Heart right ventricle (tissue), 16 donors: ENCODE measurements at regions not wholly inside any gene's neighbourhood (a gene's known extent, or its start where the extent isn't known, plus 50 kb on each side); places are given as distances from the start of the nearest gene placed in this dataset.

Experiments used
- ATAC-seq, 8 donors: fragments of 200-7000 bp; cut with Tn5 transposase; one replicate each; pipeline ENCODE4 v1.9.1; 2020; ENCODE audit warnings: mild to moderate bottlenecking in 8 of 8, moderate library complexity in 8 of 8, moderate number of reproducible peaks in 1 of 8
- DNase-seq, 2 donors: peaks; one replicate each; pipeline ENCODE4 v3.0.0-alpha.2; 2020
- H3K27ac ChIP-seq, 10 donors: fragments of 200-600 bp; sonication (generic) in 2 of 10; one replicate each; pipeline versions ENCODE4 v1.5.0 to v1.8.0; 2020 to 2022; ENCODE audit warnings: mild to moderate bottlenecking in 3 of 10
- H3K27me3 ChIP-seq, 7 donors: fragments of 200-600 bp; one replicate each; pipeline ENCODE4 v1.8.0; 2021 to 2022; ENCODE audit warnings: mild to moderate bottlenecking in 2 of 7
- H3K36me3 ChIP-seq, 9 donors: fragments of 200-600 bp; sonication (generic) in 1 of 9; one replicate each; pipeline versions ENCODE4 v1.5.0 to v1.8.0; 2020 to 2022; ENCODE audit warnings: mild to moderate bottlenecking in 2 of 9
- H3K4me1 ChIP-seq, 9 donors: fragments of 200-600 bp; sonication (generic) in 1 of 9; one replicate each; pipeline versions ENCODE4 v1.5.0 to v1.8.0; 2020 to 2022; ENCODE audit warnings: mild to moderate bottlenecking in 4 of 9
- H3K4me3 ChIP-seq, 10 donors: fragments of 200-600 bp; sonication (generic) in 2 of 10; one replicate each; pipeline versions ENCODE4 v1.5.0 to v1.8.0; 2020 to 2022; ENCODE audit warnings: mild to moderate bottlenecking in 7 of 10, moderate library complexity in 2 of 10
- H3K9me3 ChIP-seq, 11 donors: fragments of 200-600 bp in 10 of 11; sonication (generic) in 2 of 11; one replicate each; pipeline versions ENCODE4 v1.5.0 to v1.8.0; 2013 to 2022; ENCODE audit warnings: mild to moderate bottlenecking in 2 of 11, control low read depth in 1 of 11, moderate library complexity in 1 of 11
- WGBS, 2 donors: extraction: QIAGEN DNeasy Blood & Tissue Kit; methylation state at CpG; one replicate each; pipeline ENCODE4 v1.1.7; 2013; ENCODE audit warnings: inconsistent platforms in 1 of 2; 5-methylcytosine and 5-hydroxymethylcytosine counted together
- intact Hi-C, 10 donors: fragments of 100-400 bp; cut with DNase I; formaldehyde crosslinking; loops; one replicate each; pipeline versions ENCODE4 v1.11.1 to v1.14.2; 2022
- TF ChIP-seq, protein P1 (sequence below), 9 donors: fragments of 200-600 bp; sonication (generic) in 2 of 9; IDR thresholded peaks; one replicate each; pipeline versions ENCODE4 v1.5.0 to v1.8.0; 2021 to 2022; ENCODE audit warnings: antibody characterized with exemption in 9 of 9, mild to moderate bottlenecking in 5 of 9, moderate library complexity in 1 of 9
- donor health status: Arrhythmogenic right ventricular cardiomyopathy.
- donor health status: ischemic (EF 13 %, LVEDD 7.1; RV severe dilation, severe dysfunction).
- donor health status: healthy with polysubstance abuse.
- donor health status: DM: no; HTN: yes; CAD: no.
- donor health status: DM: no; HTN: no; CAD: no.
- donor health status: ischemic (EF 25% LVEDD 6.9; RV normal size, moderate dysfunction).
- donor health status: ischemic (EF 25% LVEDD 5.7; RV mildly dilated, moderate dysfunction).
- donor health status: healthy.
- donor health status: DM: yes; HTN: yes; CAD: no.
- donor health status: Ischemic cardiomyopathy.
- donor health status: ischemic (EF 35%, LVEDD 5.7; RV mildly dilated, moderate dysfunction).
- donor health status: nonischemic (EF 11% LVEDD 7.7; RV severe dilation, severe dysfunction).
- donor health status: DM: yes; HTN: yes; CAD: no.
- donor health status: PGD.
- donor health status: ischemic (EF 29% LVEDD 5.4; RV normal size, mild dysfunction).
- donor health status: nonischemic (EF 23%, LVEDD 6.1; RV moderate dilation, normal function).

DNA sequence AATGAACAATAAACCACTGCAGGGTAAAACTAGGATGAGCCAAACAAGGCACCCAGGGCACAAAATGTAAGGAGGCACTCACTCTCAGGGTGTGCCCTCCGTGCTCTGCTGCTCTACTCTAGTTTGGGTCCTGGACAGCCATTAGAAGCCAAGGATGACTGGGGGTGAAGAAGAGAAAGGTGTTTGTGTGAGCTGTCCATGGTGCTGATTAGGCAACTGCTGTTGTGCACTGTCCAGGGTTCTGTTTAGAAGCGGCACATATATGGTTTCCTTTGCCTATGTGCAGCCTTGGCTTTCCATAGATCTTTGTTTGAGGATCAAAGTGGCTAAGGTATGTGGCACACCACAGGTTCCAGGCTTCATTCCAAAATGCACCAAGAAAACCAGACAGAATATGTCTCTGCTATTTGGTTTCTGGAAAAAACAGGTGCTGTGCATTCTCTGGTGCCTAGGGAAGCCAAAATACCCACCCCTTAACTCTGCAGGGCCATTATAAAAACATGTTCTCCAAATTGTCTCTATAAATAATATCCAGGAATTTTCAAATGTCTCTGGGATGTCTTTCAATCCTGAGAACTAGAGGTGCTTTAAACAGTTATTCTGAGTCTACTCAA is 123.5 kb downstream of the CBLN1 start:
- peak in 3 of 8 donors; percentile 48 to 65 (median 55) for ATAC-seq
- H3K4me3 ChIP-seq: no peak overlapping the region
- TF ChIP-seq, protein P1, sequence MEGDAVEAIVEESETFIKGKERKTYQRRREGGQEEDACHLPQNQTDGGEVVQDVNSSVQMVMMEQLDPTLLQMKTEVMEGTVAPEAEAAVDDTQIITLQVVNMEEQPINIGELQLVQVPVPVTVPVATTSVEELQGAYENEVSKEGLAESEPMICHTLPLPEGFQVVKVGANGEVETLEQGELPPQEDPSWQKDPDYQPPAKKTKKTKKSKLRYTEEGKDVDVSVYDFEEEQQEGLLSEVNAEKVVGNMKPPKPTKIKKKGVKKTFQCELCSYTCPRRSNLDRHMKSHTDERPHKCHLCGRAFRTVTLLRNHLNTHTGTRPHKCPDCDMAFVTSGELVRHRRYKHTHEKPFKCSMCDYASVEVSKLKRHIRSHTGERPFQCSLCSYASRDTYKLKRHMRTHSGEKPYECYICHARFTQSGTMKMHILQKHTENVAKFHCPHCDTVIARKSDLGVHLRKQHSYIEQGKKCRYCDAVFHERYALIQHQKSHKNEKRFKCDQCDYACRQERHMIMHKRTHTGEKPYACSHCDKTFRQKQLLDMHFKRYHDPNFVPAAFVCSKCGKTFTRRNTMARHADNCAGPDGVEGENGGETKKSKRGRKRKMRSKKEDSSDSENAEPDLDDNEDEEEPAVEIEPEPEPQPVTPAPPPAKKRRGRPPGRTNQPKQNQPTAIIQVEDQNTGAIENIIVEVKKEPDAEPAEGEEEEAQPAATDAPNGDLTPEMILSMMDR (IDR thresholded peaks at IDR 0.05): no peak
- H3K27me3 ChIP-seq: peaks cover 0 to 7% (median 0%) of the 10 kb centered on the region in 7 donors
- 18 to 20% methylated on average over 2 of the region's 2 CpGs for WGBS, 2 donors
- DNase-seq: peak in 1 of 2 donors; percentile 28
- intact Hi-C loops: no loop called here
- no peaks in the 10 kb centered on the region for H3K36me3 ChIP-seq
- peaks cover 0 to 22% (median 5%) of the 10 kb centered on the region in 11 donors for H3K9me3 ChIP-seq
- H3K27ac ChIP-seq: no peak overlapping the region
- no peaks in the 10 kb centered on the region for H3K4me1 ChIP-seq

GRCh38 chr16:49150341-49150740 is 131.3 kb downstream of the CBLN1 start:
- Histone ChIP-seq H3K27ac (no peak overlapping the region), H3K9me3 (peaks cover 0 to 26% (median 5%) of the 10 kb centered on the region in 11 donors), H3K36me3 (no peaks in the 10 kb centered on the region), H3K27me3 (peaks cover 0 to 6% (median 0%) of the 10 kb centered on the region in 7 donors), H3K4me3 (no peak overlapping the region), H3K4me1 (no peaks in the 10 kb centered on the region)
- 43 to 61% methylated on average over 2 of the region's 2 CpGs for WGBS, 2 donors
- TF ChIP-seq, protein P1 (IDR thresholded peaks at IDR 0.05): no peak
- no peak for ATAC-seq
- DNase-seq: no peak
- intact Hi-C loops: no loop called here

DNA sequence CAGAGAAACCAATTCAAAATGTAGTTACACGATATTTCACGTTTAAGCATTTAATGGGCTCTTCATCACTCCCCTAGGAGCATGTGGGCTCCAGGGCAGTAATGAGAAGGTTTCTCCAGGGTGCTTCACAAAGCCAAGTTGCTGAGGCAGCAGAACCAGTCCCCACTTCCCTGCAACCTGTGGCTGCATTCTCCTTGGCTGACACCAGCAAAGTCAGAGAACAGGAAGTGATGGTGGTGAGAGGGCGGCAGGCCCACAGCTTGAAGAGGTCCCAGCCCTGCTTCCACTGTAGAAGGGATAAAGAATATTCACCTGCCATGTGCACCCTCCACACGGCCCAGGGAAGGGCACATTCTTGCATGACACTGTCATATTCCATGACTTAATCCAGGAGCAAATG is 133.2 kb downstream of the CBLN1 start:
- DNase-seq: no peak
- ATAC-seq: no peak
- TF ChIP-seq, protein P1 (IDR thresholded peaks at IDR 0.05): no peak
- Histone ChIP-seq H3K36me3 (no peaks in the 10 kb centered on the region), H3K4me3 (no peak overlapping the region), H3K27me3 (peaks cover 0 to 6% (median 0%) of the 10 kb centered on the region in 7 donors), H3K27ac (no peak overlapping the region), H3K9me3 (peaks cover 0 to 7% (median 0%) of the 10 kb centered on the region in 11 donors), H3K4me1 (no peaks in the 10 kb centered on the region)
- intact Hi-C loops: no loop called here
- WGBS, 2 donors: 61 to 69% methylated on average over 4 of the region's 4 CpGs

DNA sequence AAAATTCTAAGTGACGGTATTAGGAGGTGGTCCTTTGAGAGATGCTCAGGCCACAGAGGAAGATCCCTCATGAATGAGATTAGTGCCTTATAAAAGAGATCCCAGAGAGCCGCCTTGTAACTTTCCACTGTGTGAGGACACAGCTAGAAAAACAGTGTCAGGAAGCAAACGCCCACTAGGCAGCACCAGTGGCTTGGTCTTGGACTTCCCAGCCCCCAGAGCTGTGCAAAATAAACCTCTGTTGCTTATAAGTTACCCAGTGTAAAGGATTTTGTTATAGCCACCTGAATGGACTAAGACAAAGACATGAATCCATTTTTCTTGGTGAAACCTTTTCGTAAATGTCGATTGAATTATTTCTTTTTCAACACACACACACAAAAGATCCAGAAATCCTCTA is 141.0 kb downstream of the CBLN1 start:
- DNase-seq: no peak
- Histone ChIP-seq H3K4me1 (no peaks in the 10 kb centered on the region), H3K27me3 (peaks cover 0 to 5% (median 0%) of the 10 kb centered on the region in 7 donors), H3K27ac (no peak overlapping the region), H3K36me3 (no peaks in the 10 kb centered on the region), H3K9me3 (peaks cover 0 to 18% (median 0%) of the 10 kb centered on the region in 11 donors), H3K4me3 (no peak overlapping the region)
- TF ChIP-seq, protein P1 (IDR thresholded peaks at IDR 0.05): no peak
- no peak for ATAC-seq
- 61 to 62% methylated on average over 5 of the region's 5 CpGs for WGBS, 2 donors
- intact Hi-C loops: no loop called here
